ENCODE measurements at regions not wholly inside any gene's neighbourhood (a gene's known extent, or its start where the extent isn't known, plus 50 kb on each side); places are given as distances from the start of the nearest gene placed in this dataset.

DNA sequence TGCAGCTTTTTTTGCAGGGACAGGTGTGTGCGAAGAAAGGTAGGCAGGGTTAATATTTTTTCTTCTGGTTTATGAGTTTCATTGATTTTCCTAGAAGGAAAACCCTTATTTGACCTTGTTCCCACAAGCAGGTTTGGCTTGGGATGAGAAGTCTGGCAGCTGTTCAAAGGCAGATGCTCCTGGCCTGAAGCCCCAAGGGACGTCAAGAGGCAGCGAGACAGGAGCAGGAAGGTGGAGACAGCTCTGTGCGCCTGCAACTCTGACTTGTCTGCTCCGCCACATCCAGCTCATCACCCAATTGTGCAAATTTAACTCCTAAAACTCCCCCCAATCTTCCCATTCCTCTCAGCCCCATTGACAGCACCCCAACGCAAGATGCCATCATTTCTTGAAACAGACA is 136.8 kb upstream of the XYLT1 start:
- in situ Hi-C loops (cut with MboI; ENCODE audit: low sequenced_read_pairs, unreplicated experiment): no loop called here
- DNase-seq (ENCODE audit: low spot score): no peak
- TF ChIP-seq, protein P1, sequence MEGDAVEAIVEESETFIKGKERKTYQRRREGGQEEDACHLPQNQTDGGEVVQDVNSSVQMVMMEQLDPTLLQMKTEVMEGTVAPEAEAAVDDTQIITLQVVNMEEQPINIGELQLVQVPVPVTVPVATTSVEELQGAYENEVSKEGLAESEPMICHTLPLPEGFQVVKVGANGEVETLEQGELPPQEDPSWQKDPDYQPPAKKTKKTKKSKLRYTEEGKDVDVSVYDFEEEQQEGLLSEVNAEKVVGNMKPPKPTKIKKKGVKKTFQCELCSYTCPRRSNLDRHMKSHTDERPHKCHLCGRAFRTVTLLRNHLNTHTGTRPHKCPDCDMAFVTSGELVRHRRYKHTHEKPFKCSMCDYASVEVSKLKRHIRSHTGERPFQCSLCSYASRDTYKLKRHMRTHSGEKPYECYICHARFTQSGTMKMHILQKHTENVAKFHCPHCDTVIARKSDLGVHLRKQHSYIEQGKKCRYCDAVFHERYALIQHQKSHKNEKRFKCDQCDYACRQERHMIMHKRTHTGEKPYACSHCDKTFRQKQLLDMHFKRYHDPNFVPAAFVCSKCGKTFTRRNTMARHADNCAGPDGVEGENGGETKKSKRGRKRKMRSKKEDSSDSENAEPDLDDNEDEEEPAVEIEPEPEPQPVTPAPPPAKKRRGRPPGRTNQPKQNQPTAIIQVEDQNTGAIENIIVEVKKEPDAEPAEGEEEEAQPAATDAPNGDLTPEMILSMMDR (IDR thresholded peaks at IDR 0.05; ENCODE audit: borderline replicate concordance, control extremely low read depth, extremely low read depth, insufficient read depth, missing control alignments): no peak

DNA sequence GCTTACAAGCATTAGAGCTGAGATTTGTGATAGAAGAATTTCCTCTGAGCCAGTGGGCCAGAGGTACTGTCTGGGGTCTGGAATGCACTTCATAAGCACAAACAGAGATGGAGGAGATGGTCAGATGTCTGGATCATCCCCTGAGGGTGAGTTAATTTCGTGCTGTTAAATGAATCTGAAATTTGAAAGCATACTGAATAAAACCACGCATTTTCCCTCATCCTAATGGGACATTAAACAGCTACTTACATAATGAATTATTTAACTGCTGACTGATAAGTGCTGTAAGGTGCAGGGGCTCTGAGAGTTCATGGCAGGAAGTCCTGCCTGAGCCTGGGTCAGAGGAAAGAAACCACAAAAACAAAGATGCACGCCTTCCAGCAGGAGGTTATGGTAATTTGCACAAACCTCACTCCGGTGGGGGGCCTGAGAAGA is 136.3 kb upstream of the XYLT1 start:
- in situ Hi-C loops (cut with MboI; ENCODE audit: low sequenced_read_pairs, unreplicated experiment): no loop called here
- TF ChIP-seq, protein P1 (IDR thresholded peaks at IDR 0.05; ENCODE audit: borderline replicate concordance, control extremely low read depth, extremely low read depth, insufficient read depth, missing control alignments): no peak

DNA sequence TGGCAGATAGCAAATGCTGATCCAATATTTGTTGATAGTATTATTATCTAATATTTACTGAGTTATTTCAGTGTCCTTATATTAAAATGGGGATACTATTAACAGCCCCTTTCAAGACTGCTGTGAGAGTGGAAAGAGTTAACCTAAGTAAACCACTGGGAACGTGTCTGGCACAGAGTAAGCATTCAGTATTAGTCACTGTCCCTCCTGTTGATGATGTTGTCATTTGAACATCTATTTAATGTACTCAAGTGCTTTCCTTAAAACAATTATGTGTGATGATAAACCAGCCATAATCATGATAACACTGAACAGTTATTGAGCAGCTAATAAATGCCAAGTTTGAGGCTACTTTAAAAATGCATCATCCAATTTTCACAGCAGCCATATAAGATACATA is 135.7 kb upstream of the XYLT1 start:
- TF ChIP-seq, protein P1 (IDR thresholded peaks at IDR 0.05; ENCODE audit: borderline replicate concordance, control extremely low read depth, extremely low read depth, insufficient read depth, missing control alignments): no peak
- no peak for DNase-seq (ENCODE audit: low spot score)
- in situ Hi-C loops (cut with MboI; ENCODE audit: low sequenced_read_pairs, unreplicated experiment): no loop called here

More for the DNA sequence above, 136.3 kb upstream of the XYLT1 start:
- DNase-seq (ENCODE audit: low spot score): no peak

DNA sequence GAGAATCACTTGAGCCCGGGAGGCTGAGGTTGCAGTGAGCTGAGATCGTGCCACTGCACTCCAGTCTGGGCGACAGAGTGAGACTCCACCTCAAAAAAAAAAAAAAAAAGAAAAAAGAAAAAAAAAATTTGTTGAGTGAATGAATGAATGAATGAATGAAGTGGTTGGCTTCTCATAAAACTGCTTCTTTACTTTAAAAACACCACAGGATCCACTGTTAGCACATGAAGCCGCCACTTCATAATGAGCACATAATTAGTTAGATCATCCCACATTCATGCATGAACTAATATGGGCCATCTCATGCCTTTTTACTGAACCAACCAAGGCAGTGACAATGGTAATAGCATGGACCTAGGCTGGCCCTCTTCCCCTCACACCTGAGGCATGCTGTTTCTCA is 135.0 kb upstream of the XYLT1 start:
- in situ Hi-C loops (cut with MboI; ENCODE audit: low sequenced_read_pairs, unreplicated experiment): no loop called here
- TF ChIP-seq, protein P1 (IDR thresholded peaks at IDR 0.05; ENCODE audit: borderline replicate concordance, control extremely low read depth, extremely low read depth, insufficient read depth, missing control alignments): no peak
- DNase-seq (ENCODE audit: low spot score): no peak

DNA sequence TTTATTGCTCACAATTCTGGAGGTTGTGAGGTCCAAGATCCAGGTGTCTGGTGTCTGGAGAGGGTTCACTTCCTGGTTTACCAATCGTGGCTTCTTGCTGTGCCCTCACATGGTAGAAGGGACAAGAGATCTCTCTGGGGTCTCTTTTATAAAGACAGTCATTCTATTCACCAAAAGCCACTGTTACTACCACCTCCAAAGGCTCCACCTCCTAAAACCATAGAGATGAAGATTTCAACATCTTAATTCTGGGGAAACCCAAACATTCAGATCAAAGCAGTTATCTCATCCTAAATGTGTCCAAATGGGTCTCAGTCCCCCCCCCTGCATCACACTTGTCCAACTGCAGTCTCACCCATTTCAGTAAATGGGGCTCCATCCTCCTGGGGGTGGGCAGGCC is 132.9 kb upstream of the XYLT1 start:
- in situ Hi-C loops (cut with MboI; ENCODE audit: low sequenced_read_pairs, unreplicated experiment): no loop called here
- TF ChIP-seq, protein P1 (IDR thresholded peaks at IDR 0.05; ENCODE audit: borderline replicate concordance, control extremely low read depth, extremely low read depth, insufficient read depth, missing control alignments): no peak
- no peak for DNase-seq (ENCODE audit: low spot score)

DNA sequence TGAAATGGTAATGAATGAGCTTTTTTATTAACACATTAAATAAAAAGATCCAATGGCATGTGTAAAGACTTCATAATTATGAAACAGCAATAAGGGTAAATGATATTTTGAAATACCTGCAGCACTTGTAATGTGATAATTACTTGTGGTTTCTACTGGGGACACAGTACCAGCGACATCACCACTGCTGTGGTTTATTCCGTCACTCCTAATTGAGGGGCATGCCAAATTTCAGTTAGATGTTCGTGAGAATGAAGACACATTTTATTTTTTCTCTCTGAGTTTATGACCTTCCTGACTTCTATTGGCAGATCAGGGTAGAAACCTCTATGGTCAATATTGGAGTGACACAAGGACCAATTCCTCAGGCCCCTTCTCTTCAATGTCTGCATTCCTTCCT is 131.9 kb upstream of the XYLT1 start:
- in situ Hi-C loops (cut with MboI; ENCODE audit: low sequenced_read_pairs, unreplicated experiment): no loop called here
- DNase-seq (ENCODE audit: low spot score): no peak
- TF ChIP-seq, protein P1 (IDR thresholded peaks at IDR 0.05; ENCODE audit: borderline replicate concordance, control extremely low read depth, extremely low read depth, insufficient read depth, missing control alignments): no peak

DNA sequence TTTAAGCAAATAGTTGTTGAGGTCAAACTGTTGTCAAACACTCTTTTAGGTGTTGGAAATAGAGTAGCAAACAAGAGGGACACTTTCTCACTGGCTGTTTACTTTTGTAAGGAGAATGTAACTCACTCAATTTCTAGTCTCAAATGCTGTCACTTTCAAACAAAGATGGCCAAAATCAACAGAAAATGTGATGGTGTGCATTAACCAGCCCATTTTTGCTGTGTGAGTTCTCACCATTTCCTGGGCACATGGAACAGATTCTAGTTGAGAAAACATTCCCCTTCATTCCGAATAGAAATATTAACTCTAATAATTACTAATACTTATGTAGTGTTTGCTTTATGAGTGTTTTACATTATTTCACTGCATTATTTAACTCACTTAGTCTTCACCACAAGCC is 128.2 kb upstream of the XYLT1 start:
- TF ChIP-seq, protein P1 (IDR thresholded peaks at IDR 0.05; ENCODE audit: borderline replicate concordance, control extremely low read depth, extremely low read depth, insufficient read depth, missing control alignments): no peak
- DNase-seq (ENCODE audit: low spot score): no peak
- in situ Hi-C loops (cut with MboI; ENCODE audit: low sequenced_read_pairs, unreplicated experiment): no loop called here

Data from GM13976 (cell line).